Upper lobe of left lung (tissue), 6 donors: ENCODE measurements at regions not wholly inside any gene's neighbourhood (a gene's known extent, or its start where the extent isn't known, plus 50 kb on each side); places are given as distances from the start of the nearest gene placed in this dataset.

ENCODE experiments used
- ATAC-seq, 2 donors: fragments of 200-7000 bp; cut with Tn5 transposase; one replicate each; pipeline ENCODE4 v1.9.1; 2022; ENCODE audit warnings: mild to moderate bottlenecking in 2 of 2, moderate library complexity in 2 of 2; ENCODE audit not compliant: low FRiP score in 2 of 2
- DNase-seq, 2 donors: peaks; one replicate each; pipeline ENCODE4 v3.0.0-alpha.2; 2019 to 2020
- H3K27ac ChIP-seq, 4 donors: fragments of 200-600 bp; sonication (generic); one replicate each; pipeline ENCODE4 v1.5.1; 2016 to 2019
- H3K27me3 ChIP-seq, 4 donors: fragments of 200-600 bp; sonication (generic); one replicate each; pipeline ENCODE4 v1.5.1; 2017 to 2019
- H3K36me3 ChIP-seq, 4 donors: fragments of 200-600 bp; sonication (generic); one replicate each; pipeline ENCODE4 v1.5.1; 2016 to 2019
- H3K4me1 ChIP-seq, 4 donors: fragments of 200-600 bp; sonication (generic); one replicate each; pipeline ENCODE4 v1.5.1; 2018 to 2019
- H3K4me3 ChIP-seq, 4 donors: fragments of 200-600 bp; sonication (generic); one replicate each; pipeline ENCODE4 v1.5.1; 2017 to 2019; ENCODE audit warnings: mild to moderate bottlenecking in 2 of 4, moderate library complexity in 1 of 4
- H3K9me3 ChIP-seq, 4 donors: fragments of 200-600 bp; sonication (generic); one replicate each; pipeline ENCODE4 v1.5.1; 2018 to 2019
- CTCF ChIP-seq, 6 experiments: fragments of 450-650 bp in 4 of 6; fragments of 200-600 bp in 2 of 6; sonication (generic) in 2 of 6; IDR thresholded peaks; one replicate each; pipeline ENCODE4 v1.5.1; 2016 to 2019; ENCODE audit warnings: antibody characterized with exemption in 6 of 6
- EP300 ChIP-seq, 4 donors: sonication (generic); formaldehyde crosslinking; IDR thresholded peaks; one replicate each; pipeline ENCODE4 v1.5.1; 2017; ENCODE audit warnings: antibody characterized with exemption in 4 of 4, control low read depth in 2 of 4
- POLR2A ChIP-seq, 4 donors: fragments of 450-650 bp; IDR thresholded peaks; one replicate each; pipeline ENCODE4 v1.5.1; 2016 to 2017; ENCODE audit warnings: antibody characterized with exemption in 4 of 4, mild to moderate bottlenecking in 2 of 4
- POLR2AphosphoS5 ChIP-seq, 2 donors: sonication (generic); formaldehyde crosslinking; IDR thresholded peaks; one replicate each; pipeline ENCODE4 v1.5.1; 2017; ENCODE audit warnings: antibody characterized with exemption in 2 of 2
- WGBS, 2 donors: methylation state at CpG; one replicate each; pipeline ENCODE4 v1.1.5; 2017 to 2018; 5-methylcytosine and 5-hydroxymethylcytosine counted together
- donor health status: DM: no; HTN: no; CAD: no; lungs with moderate emphysema.
- donor health status: DM: no; HTN: yes; CAD: no; lungs with severe emphysema.

DNA sequence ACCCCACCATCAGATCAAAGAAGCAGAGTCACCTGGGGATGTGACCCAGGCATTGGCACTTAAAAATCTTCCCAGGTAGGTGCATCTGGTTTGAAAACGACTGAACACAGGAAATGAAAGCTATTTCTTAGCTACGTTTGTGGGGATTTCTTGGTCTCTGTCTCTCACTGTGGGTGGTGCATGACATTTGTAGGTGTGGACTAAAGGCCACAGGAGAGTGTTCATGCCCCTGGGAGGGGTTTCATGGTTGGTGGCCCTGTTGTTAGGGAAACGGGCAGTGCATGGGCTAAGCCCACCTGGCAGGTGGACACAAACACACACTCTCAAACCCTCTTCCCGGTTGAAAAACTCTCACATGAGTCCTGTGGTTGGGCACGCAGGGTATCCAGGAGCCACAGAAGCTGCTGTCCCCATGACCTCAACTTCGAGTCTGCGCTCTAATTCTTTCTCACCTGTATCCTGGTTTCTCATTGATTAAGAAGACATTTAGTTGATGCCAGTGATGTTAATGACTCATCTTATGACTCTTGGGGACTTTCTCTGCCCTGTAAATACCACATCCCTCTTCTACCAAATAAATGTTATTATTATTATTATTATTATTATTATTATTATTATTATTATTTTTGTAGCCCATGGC lies 119.4 kb downstream of the MRPS6 start:
- H3K27me3 ChIP-seq, result no peaks in the 10 kb centered on the region
- WGBS, 2 donors, result 86 to 91% methylated on average over 7 of the region's 7 CpGs
- H3K36me3 ChIP-seq, result no peaks in the 10 kb centered on the region
- H3K4me1 ChIP-seq, result no peaks in the 10 kb centered on the region
- DNase-seq, result no peak
- no peak for TF ChIP-seq POLR2AphosphoS5 (IDR thresholded peaks at IDR 0.05)
- no peak for TF ChIP-seq EP300 (IDR thresholded peaks at IDR 0.05)
- TF ChIP-seq CTCF (IDR thresholded peaks at IDR 0.05), result no peak
- no peak for TF ChIP-seq POLR2A (IDR thresholded peaks at IDR 0.05)
- no peak overlapping the region for H3K27ac ChIP-seq
- H3K9me3 ChIP-seq, result no peaks in the 10 kb centered on the region
- H3K4me3 ChIP-seq, result no peak overlapping the region
- ATAC-seq, result no peak

DNA sequence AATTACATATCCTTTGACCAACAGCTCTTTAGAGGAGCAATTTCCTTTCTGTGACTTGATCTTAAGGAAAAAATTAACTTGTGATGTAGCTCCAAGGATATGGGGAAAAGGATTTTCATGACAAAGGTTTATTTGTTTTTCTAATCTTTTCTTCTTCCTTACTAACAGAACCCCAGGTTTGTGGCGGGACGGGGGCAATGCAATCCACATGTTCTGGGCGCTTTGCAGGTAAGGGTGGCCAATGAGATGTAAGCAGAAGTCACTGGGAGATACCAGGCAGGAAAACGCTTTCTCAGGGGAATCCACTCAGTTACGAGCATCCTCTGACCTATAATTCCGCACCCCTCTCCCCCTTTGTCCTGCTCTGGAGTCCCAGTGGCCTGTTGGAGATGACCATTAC lies 122.0 kb downstream of the MRPS6 start:
- no peaks in the 10 kb centered on the region for H3K27me3 ChIP-seq
- DNase-seq (no peak), ATAC-seq (no peak)
- WGBS, 2 donors, result 94 to 96% methylated on average over 5 to 6 of the region's 6 CpGs
- H3K9me3 ChIP-seq, result no peaks in the 10 kb centered on the region
- TF ChIP-seq POLR2AphosphoS5 (IDR thresholded peaks at IDR 0.05) (no peak), CTCF (IDR thresholded peaks at IDR 0.05) (no peak), POLR2A (IDR thresholded peaks at IDR 0.05) (no peak), EP300 (IDR thresholded peaks at IDR 0.05) (no peak)
- H3K4me3 ChIP-seq, result no peak overlapping the region
- peaks cover 9 to 16% (median 12%) of the 10 kb centered on the region in 4 donors for H3K4me1 ChIP-seq
- H3K36me3 ChIP-seq, result no peaks in the 10 kb centered on the region
- H3K27ac ChIP-seq, result no peak overlapping the region

GRCh38 chr21:34196996-34197395 lies 123.6 kb downstream of the MRPS6 start:
- Histone ChIP-seq H3K4me1 (peaks cover 16 to 26% (median 18%) of the 10 kb centered on the region in 4 donors), H3K27ac (no peak overlapping the region), H3K36me3 (no peaks in the 10 kb centered on the region), H3K9me3 (no peaks in the 10 kb centered on the region), H3K4me3 (no peak overlapping the region), H3K27me3 (no peaks in the 10 kb centered on the region)
- TF ChIP-seq CTCF (IDR thresholded peaks at IDR 0.05), result no peak
- TF ChIP-seq POLR2AphosphoS5 (IDR thresholded peaks at IDR 0.05), result no peak
- no peak for TF ChIP-seq POLR2A (IDR thresholded peaks at IDR 0.05)
- TF ChIP-seq EP300 (IDR thresholded peaks at IDR 0.05), result no peak
- no peak for ATAC-seq
- 87 to 94% methylated on average over 6 of the region's 6 CpGs for WGBS, 2 donors
- DNase-seq, result no peak

- Histone ChIP-seq H3K27ac (no peak overlapping the region), H3K4me3 (no peak overlapping the region), H3K27me3 (no peaks in the 10 kb centered on the region), H3K4me1 (peaks cover 19 to 31% (median 21%) of the 10 kb centered on the region in 4 donors), H3K9me3 (no peaks in the 10 kb centered on the region), H3K36me3 (no peaks in the 10 kb centered on the region)
- DNase-seq, result no peak
- 83 to 85% methylated on average over 3 of the region's 3 CpGs for WGBS, 2 donors
- TF ChIP-seq POLR2A (IDR thresholded peaks at IDR 0.05) (no peak), CTCF (IDR thresholded peaks at IDR 0.05) (no peak), POLR2AphosphoS5 (IDR thresholded peaks at IDR 0.05) (no peak), EP300 (IDR thresholded peaks at IDR 0.05) (no peak)
- ATAC-seq, result no peak
Measured at GRCh38 chr21:34197561-34197960, 124.2 kb downstream of the MRPS6 start.
